ENCODE measurements at regions not wholly inside any gene's neighbourhood (a gene's known extent, or its start where the extent isn't known, plus 50 kb on each side); places are given as distances from the start of the nearest gene placed in this dataset.
"Not testable (repeated sequence)": the region's sequence is repeated elsewhere in the genome, so short reads cannot be mapped to it uniquely, and the experiment has no call there.

DNA sequence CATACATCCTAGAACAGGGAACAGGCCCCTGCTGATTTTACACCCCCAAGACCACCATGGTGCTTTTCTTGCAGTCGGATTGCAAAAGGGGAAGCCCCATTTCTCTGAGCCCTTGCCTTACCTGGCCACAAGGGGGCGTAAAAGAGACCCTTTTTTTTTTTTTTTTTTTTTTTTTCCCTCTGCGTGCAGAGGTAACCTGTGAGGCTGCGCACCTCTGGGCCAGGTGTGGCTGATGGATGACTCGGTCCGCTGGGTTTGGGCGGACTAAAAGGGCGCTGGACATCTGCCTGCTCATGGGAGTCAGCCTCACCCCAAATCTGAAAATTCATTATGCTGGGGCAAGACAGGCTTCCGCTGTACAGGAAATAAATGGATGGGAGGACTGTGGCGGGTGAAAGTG lies 281.0 kb downstream of the CBLN1 start:
- no peak for DNase-seq (ENCODE audit: low read depth in 2 of 2)

DNA sequence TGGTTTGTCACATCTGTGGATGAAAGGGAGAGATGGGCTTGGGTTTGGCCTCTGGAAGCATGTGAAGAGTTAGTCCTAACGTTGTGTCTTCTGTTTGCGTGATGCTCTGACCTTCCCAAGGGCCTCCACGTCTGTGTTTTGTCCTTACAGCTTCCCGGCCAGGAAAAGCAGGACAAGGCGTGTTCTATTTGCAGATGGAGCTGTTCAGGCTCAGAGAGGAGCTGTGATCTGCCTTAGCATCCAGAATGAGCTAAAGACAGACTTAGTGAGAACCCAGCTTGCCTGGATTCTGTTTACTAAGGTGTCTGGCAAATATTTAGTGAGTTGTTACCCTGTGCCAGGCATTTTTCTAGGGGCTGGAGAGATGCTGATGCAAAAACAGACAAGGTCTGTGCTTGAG lies 282.1 kb downstream of the CBLN1 start:
- no peak for DNase-seq (ENCODE audit: low read depth in 2 of 2)

DNA sequence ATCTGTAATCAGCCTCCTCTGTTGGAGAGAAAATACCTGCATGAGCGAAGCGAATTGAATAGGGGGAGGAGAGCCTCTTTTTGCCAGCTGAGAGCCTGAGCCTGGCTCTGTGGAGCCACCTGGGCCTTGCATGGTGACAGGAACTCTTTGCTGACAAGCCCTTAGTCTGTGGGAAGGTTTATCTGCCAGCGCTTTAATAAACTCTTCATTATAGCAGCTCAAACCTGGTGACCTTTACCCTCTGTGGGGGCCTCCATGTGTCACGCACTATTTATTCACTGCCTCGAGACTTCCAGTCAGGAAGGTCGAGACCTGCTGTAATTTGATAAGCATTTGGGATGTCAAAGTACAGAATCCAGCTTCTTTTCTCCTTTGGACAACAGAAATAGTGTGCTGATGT lies 282.6 kb downstream of the CBLN1 start:
- no peak for DNase-seq (ENCODE audit: low read depth in 2 of 2)

DNA sequence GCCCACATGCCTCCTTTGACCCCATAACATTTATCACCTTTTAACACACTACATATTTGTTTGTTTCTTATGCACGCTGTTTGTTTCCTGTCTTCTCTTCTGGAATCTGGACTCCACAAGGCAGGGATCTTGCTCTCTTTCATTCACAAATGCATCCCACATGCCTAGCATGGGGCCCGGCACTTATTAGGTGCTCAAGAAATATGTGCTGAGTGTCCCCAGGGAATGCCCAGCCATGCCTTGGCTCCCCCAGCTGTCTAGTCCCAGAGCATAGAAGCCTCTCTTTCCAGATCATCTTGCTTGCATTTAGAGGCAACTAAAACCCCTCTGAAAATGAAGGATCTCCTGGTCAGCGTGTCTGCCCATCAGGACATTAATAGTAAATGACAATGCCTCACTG lies 283.7 kb downstream of the CBLN1 start:
- DNase-seq (ENCODE audit: low read depth in 2 of 2), result no peak

DNA sequence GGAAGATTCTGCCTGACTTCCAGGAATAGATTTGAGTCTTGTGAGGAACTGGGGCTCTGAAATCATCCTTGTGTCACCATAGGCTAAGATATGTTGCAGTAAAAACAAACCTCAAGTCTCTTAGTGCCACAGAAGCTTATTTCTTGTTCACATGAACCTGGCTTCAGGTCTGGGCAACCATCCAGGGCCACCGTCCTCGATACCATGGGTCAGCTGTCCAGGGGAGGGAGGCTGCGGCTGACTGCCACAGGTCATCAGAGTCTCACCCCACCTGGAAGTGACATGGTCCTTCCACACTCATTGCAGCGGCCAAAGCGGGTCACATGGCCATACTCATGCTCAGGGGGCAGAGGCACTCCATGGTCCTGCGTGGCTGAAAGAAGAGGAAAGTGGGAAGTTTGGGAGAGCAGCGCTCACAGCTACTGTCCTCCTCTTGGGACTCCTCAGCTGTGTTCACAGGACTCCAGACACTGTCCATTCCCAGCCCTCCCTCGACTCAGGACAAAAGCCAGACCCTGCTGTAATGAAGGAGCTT lies 284.5 kb downstream of the CBLN1 start:
- no peak for DNase-seq (ENCODE audit: low read depth in 2 of 2)

DNA sequence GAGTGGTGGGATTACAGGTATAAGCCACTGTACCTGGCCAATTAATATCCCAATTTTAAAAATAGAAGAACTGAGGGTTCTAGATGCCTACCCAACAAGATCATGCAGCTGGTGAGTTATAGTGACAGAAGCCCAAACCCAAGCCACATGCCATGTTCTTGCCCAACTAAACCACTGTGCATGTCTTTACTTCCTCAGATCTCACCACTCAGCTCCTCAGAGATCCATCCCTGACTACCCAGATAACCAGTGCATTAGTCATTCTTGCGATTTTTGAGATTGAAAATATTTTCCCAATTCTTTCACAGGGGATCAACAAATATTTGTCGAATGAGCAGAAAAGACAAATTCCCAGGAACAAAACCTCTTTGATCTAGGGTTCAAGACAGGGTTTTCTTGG lies 303.1 kb downstream of the CBLN1 start:
- DNase-seq (ENCODE audit: low read depth in 2 of 2), result no peak

DNA sequence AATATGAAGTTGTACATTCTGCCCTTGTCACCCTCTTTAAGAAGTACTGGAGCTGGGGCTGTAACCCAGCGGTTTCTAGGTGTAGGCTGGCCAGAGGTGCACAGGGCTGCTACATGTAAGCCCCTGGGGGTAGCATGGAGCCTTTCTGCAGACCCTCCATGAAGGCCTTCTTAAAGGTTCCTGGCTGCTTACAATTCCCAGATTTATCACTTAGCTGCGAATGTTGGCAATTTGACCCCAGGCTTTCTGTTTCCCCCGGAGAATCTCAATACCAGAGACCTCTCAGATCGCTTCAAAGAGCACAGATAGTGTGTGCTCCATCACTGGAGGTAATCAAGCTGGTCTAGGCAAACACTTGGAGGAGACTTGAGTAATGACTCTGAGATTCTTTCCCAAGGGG lies 309.4 kb downstream of the CBLN1 start:
- DNase-seq (ENCODE audit: low read depth in 2 of 2), result no peak

DNA sequence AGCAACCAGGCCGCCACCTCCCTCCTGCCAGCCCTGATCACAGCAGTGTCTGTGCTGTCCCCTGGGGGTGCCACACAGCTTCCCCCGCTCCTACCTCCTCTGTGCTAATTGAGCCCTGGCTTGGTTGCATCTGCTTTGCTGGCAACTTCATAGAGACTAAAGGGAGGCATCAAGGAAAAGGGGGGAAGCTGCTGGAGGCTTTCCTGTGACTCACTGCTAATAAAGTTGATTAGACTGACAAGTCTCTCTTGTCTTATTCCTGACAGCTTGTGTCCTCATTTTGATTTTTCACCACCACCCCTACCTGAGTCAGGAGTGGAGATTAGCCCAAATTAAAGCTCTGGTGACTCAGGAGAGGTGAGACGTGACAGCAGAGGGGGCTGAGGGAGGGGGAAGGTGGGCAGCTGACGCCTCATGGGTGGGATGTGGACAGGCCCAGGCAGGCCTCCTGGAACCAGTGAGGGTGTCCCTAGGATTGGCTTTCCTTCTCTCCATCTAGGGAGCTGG lies 310.0 kb downstream of the CBLN1 start:
- no peak for DNase-seq (ENCODE audit: low read depth in 2 of 2)

DNA sequence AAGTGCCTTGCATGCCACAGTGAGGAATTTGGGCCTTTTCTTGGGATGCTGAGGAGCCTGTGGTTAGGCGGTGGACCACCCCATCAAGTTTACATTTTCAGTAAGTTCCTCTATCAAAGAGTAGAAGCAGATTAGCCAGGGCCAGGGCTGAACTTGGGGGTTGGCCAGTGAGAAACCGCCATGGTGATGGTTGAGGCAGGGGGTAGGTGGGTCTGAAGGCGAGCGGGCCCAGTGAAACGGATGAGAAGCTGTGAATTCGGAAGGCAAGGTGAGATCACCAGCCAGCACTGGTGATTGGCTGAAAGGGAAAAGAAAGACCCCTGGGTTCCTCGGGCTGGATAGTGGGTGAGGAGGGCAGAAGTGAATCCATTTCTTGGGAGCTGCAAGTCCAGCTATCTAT lies 311.4 kb downstream of the CBLN1 start:
- no peak for DNase-seq (ENCODE audit: low read depth in 2 of 2)

DNA sequence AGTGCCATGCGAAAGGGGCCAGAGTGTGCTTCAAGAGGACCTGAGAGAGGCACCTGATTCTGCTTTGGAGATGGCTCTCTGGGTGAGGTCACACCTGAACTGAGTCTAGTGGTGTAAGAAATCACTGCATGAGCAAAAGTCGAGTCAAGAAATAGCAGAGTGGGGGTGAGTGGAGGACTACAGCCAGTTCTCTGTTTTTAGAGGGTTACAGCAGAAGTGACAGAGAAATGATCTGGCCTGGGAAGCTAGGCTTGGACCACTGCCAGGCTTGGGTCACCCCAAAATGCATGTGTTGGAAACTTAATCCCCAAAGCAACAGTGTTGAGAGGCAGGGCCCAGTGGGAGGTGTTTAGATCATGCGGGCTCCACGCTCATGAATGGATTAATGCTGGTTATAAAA lies 312.0 kb downstream of the CBLN1 start:
- no peak for DNase-seq (ENCODE audit: low read depth in 2 of 2)

DNA sequence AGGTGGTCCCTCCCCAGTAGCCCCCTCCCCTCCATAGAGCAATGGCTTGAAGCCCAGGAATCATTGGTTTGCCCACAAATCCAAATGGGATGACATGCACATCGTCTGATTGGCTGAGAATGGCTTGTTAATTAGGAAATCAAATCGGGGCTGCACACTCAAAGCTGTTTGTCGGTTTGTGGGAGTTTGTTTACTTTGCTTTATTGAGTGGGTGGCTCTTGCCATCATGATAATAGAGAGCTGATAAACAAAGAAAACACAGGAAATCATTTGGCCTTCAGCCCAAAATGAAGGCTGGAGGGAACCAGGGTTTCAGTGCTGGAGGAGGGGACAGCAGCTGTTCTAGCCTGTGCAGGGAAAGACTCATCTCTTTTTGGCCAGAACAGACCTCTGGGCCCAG lies 316.3 kb downstream of the CBLN1 start:
- DNase-seq (ENCODE audit: low read depth in 2 of 2), result no peak

DNA sequence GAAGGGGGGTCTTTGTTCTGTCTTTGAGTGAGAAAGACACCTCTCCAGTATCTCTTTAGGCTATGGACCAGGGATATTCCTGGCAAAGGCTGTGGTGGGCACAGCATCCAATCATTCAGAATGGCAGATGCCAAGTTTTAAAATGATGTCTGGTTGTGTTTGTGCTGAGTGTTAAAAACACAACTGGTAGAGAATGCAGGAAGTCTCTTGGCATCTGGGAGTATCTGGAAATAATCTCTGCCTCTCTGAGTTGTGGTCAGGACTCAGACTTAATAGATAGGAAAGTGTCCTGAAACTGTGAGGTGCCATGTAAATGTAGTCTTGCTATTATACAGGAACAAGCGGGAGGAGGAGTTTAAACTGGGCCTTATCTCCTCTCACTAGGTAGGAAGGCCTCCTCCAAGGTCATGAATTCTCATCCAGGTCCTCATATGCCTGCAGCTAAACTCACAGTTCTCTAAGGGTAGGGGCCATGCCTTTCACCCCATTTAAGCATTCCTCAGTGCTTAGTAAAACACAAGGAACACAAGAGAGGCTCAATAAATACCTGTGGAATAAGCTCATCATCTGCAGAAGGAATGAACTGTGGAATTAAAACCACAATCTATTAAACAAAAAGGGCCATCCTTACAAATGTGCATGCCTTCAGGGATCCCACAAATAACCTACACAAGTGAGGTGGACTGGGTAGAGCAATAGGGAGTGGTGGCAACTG lies 317.6 kb downstream of the CBLN1 start:
- no peak for DNase-seq (ENCODE audit: low read depth in 2 of 2)

DNA sequence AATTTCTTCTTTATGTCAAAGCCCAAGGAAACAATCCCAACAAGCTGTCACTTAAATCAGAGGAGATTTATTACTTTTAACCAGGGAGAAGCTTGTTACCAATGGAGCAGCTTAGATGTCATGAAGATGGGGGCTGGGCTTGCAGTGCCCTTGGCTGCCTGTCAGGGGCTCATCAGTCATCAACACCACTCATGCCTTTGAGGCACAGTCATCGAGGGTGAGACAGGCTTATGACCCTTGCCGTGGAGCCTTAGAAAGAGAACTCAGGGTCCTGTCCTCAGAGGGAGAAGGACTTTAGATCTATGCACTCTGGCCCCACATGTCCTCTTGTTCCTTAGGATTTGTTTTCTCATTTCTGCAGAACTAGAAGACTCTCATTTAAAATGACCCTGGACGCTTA lies 318.3 kb downstream of the CBLN1 start:
- DNase-seq (ENCODE audit: low read depth in 2 of 2), result no peak

DNA sequence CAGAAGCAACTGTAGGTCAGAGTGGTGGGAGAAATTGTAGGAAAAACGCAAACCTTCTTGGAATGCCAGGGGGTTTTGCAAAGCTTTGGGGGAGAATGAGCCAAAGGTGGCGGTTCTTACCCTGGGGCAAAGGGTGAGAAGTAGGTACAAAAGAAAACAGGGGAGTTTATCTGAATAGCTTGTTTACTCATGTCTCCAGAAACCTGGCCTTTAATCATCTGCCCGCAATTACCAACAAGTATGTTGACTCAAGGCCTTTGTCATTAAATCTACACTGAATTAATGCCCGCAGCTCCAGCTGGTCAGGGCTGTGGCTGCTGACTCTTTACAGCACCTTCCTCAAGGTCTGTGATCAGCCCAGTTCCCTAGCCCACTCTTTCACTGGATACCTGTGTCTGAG lies 320.1 kb downstream of the CBLN1 start:
- DNase-seq (ENCODE audit: low read depth in 2 of 2), result no peak

DNA sequence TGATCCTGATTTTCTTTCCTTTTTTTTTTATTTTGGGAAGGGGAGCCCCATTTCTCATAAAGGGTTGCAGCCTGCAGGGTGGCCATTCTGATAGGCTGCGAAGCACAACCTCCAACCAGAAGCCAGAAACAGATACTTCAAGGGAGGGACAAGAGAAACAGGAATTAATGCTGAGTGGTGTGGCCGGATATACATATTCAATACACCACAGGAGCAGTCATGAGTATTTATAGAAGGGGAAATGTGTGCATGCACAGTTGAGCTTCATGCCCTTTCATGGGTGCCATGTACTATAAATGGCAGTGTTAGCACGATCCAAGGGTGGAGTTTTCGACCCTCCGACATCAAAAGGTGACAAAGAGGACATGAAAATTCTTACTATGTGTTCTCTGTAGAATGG lies 320.8 kb downstream of the CBLN1 start:
- DNase-seq (ENCODE audit: low read depth in 2 of 2), result no peak

DNA sequence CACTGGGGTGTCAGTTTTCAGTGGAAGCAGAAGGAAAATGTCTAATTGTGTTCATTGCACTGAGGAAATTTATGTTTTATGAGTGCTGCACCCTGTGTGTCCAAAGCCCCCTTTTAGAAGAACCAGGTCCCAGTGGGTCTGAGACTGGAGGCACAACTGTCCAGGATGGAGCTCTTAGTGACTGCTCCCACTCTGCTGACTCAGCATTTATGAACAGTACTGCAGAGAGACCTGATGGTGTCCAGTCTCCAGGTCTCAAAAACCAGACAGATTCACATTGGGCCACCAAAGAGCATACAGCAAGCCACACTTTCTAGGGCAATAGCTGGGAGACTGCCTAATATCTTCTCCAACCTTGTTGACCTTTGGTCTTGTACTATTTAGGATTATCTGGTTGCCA lies 321.9 kb downstream of the CBLN1 start:
- DNase-seq (ENCODE audit: low read depth in 2 of 2), result no peak

DNA sequence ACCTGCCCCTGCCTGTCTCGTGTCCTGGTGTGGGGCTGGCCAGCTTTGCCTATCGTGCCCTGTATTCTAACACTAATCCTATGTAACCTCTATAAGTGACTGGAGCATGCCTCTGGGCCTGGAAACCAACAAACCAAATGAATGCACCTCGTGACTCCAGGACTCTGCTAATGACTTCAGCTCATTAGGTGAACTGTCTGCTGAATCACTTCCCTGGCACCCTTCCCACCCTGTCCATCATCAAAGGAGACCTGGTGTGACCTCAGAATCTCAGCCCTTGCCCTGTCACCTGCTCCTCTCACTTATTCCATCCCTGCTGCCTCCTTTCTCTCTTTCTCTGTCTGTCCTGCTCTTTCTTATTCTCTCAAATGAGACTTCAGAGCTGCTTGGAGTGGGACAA lies 322.4 kb downstream of the CBLN1 start:
- no peak for DNase-seq (ENCODE audit: low read depth in 2 of 2)

DNA sequence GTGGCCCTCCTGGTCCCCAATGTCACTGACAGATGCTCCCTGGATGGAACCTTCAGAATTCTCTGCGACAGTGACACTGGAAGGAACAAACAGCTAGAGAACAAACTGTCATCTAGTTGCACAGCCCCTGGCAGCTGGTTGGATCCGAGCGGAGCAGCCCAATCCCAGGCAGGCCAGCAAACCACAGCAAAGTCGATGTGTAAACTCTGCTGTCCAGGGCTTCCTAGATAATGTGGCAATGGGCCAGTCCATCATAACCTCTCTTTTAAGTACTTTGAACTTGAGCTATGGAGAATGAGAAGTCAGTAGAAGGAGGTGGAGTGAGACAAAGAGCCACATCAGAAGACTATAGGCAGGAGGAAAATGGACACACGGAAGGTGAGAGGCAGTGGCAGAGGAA lies 323.0 kb downstream of the CBLN1 start:
- DNase-seq (ENCODE audit: low read depth in 2 of 2), result no peak

DNA sequence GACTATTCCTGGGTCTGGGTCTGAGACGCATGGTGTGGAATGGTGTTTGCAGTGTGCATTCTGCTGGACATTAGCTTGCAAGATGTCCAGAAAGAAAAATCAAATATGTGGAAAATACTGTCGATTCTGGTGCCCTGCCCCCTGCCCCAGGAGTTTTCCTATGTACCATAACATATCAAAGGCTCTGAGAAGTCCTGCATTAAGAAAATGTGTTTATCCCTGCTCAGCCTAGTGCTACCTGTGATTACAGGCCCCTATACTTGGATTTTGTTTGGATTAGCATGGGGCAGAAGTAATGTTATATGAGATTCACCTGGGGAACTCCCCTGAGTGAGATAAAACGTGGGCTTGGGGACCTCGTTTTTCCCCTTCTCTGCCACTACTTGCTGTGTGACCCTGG lies 325.0 kb downstream of the CBLN1 start:
- no peak for DNase-seq (ENCODE audit: low read depth in 2 of 2)

DNA sequence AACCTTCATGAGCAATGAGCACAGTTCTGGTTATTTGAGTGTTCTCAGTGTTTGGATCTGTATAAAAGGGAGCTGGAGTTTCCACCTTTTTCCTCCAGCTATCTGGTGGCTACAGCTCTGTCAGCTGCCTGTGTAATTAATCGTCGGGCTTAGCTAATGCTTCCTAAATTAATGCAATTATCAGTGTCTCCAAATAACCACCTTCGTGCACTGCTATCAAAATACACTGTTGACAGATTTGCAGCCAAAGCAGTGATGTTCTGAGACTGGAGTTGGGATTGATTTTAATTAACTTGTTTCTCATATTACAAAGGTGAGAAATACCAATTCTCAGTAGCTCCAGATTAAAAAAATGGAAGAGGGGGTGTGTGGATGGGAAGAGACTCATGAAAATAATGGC lies 325.8 kb downstream of the CBLN1 start:
- DNase-seq (ENCODE audit: low read depth in 2 of 2), result no peak

DNA sequence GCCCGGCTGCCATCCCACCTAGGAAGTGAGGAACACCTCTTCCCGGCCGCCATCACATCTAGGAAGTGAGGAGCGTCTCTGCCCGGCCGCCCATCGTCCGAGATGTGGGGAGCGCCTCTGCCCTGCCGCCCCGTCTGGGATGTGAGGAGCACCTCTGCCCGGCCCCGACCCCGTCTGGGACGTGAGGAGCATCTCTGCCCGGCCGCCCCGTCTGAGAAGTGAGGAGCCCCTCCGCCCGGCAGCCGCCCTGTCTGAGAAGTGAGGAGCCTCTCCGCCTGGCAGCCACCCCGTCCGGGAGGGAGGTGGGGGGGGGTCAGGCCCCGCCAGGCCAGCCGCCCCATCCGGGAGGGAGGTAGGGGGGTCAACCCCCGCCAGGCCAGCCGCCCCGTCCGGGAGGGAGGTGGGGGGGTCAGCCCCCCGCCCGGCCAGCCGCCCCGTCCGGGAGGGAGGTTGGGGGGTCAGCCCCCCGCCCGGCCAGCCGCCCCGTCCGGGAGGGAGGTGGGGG lies 330.0 kb downstream of the CBLN1 start:
- not testable (repeated sequence) for DNase-seq (ENCODE audit: low read depth in 2 of 2)

DNA sequence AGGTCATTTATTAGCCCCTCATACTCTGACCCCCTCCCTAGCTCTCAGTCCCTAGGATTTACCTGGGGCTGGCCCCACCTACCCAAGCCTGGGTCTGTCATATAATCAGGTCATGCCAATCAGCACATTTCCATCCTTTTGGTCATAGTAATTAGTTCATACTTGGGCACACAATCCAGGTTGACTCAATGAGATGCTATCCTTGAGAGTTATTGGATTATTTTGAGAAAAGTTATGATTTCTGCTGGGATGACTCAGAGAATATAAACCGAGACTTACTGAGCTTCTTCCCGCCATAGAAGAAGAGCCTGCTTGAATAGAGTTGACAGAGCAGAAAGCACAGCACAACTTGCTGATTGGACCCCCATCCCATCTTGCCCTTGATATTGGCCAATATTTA lies 331.5 kb downstream of the CBLN1 start:
- DNase-seq (ENCODE audit: low read depth in 2 of 2), result no peak

DNA sequence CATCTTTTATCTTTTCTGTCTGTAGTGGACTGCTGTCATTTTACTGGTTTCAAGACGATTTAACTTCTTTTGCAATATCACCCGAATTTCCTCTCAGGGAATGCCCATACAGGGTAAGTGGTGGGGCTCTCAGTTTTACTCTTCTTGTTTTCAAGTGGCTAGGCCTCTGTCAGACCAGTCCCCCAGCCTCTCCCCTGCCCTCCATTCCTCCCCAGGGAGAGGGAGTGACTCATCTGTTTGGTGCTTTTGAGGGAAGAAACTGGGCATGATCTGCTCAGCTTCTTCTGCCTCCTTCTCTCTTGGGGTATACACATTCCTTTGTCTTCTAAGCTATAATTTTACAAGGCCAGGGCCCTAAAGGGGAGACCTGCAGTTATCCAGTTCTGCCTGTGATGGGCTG lies 332.0 kb downstream of the CBLN1 start:
- no peak for DNase-seq (ENCODE audit: low read depth in 2 of 2)

DNA sequence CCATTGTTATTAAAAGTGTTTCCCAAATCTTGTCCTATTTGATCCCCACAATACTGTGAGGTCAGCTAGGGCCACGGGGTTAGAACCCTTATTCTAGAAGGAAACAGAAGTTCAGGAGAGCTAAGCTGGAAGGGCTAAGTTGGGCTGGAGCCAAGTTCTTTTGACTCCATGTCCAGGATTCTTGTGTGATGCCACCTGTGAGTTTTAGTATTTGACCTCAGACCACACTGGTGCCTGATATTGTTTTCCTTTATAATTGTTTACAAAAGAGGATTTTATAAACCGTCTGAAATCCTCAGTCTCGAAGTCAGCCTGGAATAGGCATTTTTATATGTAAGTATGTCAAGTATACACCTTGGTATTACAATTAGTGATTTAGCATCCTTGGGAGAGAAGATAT lies 332.7 kb downstream of the CBLN1 start:
- DNase-seq (ENCODE audit: low read depth in 2 of 2), result no peak
